GM12872 (cell line): ENCODE measurements at regions not wholly inside any gene's neighbourhood (a gene's known extent, or its start where the extent isn't known, plus 50 kb on each side); places are given as distances from the start of the nearest gene placed in this dataset.

Experiments
- CTCF ChIP-seq: IDR thresholded peaks from 3 replicates; pipeline ENCODE4 v1.5.1; 2011; ENCODE audit warnings: low read depth, mild to moderate bottlenecking, low read length, moderate library complexity; ENCODE audit not compliant: insufficient read depth

GRCh38 chr19:30645946-30646577 is 273.9 kb downstream of the ZNF536 start:
- TF ChIP-seq CTCF: no peak

GRCh38 chr19:30640252-30640965 is 268.2 kb downstream of the ZNF536 start:
- TF ChIP-seq CTCF: no peak

GRCh38 chr19:30638889-30639288 is 266.7 kb downstream of the ZNF536 start:
- TF ChIP-seq CTCF: no peak

GRCh38 chr19:30637926-30638325 is 265.7 kb downstream of the ZNF536 start:
- TF ChIP-seq CTCF: no peak

- TF ChIP-seq CTCF: no peak
Observed at GRCh38 chr19:30634996-30635975, 263.1 kb downstream of the ZNF536 start.

GRCh38 chr19:30634131-30634830 is 262.1 kb downstream of the ZNF536 start:
- TF ChIP-seq CTCF: no peak

GRCh38 chr19:30631033-30631370 is 258.8 kb downstream of the ZNF536 start:
- TF ChIP-seq CTCF: no peak
